ENCODE measurements at regions not wholly inside any gene's neighbourhood (a gene's known extent, or its start where the extent isn't known, plus 50 kb on each side); places are given as distances from the start of the nearest gene placed in this dataset.
"Not testable (repeated sequence)": the region's sequence is repeated elsewhere in the genome, so short reads cannot be mapped to it uniquely, and the experiment has no call there.

GRCh38 chrX:123129805-123130204, 54.3 kb upstream of the GRIA3 start:
- not testable (repeated sequence) for TF ChIP-seq TCF7L2 (IDR thresholded peaks at IDR 0.05; ENCODE audit: low read depth, low read length); CTCF (IDR thresholded peaks at IDR 0.05)

All from Panc1 (cell line).